HG03378 (cell line): ENCODE measurements at regions not wholly inside any gene's neighbourhood (a gene's known extent, or its start where the extent isn't known, plus 50 kb on each side); places are given as distances from the start of the nearest gene placed in this dataset.
"Not testable (repeated sequence)": the region's sequence is repeated elsewhere in the genome, so short reads cannot be mapped to it uniquely, and the experiment has no call there.

Source experiments
- ATAC-seq: cut with Tn5 transposase; IDR thresholded peaks from one replicate; pipeline ENCODE4 v1.9.1; 2021; ENCODE audit warnings: mild to moderate bottlenecking, moderate library complexity; ENCODE audit not compliant: unreplicated experiment

- no peak for ATAC-seq
Observed at GRCh38 chr4:117135634-117136354, 50.4 kb upstream of the TRAM1L1 start.

- ATAC-seq: no peak
Observed at GRCh38 chr4:117137145-117137544, 51.8 kb upstream of the TRAM1L1 start.

GRCh38 chr4:117138732-117139131 is 53.4 kb upstream of the TRAM1L1 start:
- not testable (repeated sequence) for ATAC-seq

- ATAC-seq: no peak
Observed at GRCh38 chr4:117154251-117154650, 68.9 kb upstream of the TRAM1L1 start.

- ATAC-seq: no peak
Observed at GRCh38 chr4:117156806-117157205, 71.4 kb upstream of the TRAM1L1 start.

GRCh38 chr4:117157360-117157759 is 72.0 kb upstream of the TRAM1L1 start:
- no peak for ATAC-seq

- ATAC-seq: no peak
Observed at GRCh38 chr4:117162976-117163375, 77.6 kb upstream of the TRAM1L1 start.

GRCh38 chr4:117164338-117164737 is 79.0 kb upstream of the TRAM1L1 start:
- peak; percentile 49 for ATAC-seq

- not testable (repeated sequence) for ATAC-seq
Observed at GRCh38 chr4:117175369-117175768, 90.0 kb upstream of the TRAM1L1 start.

GRCh38 chr4:117203231-117203630 is 117.9 kb upstream of the TRAM1L1 start:
- ATAC-seq: no peak

GRCh38 chr4:117210551-117210950 is 125.2 kb upstream of the TRAM1L1 start:
- no peak for ATAC-seq

- ATAC-seq: no peak
Observed at GRCh38 chr4:117224256-117224655, 138.9 kb upstream of the TRAM1L1 start.

GRCh38 chr4:117225471-117225870 is 140.1 kb upstream of the TRAM1L1 start:
- no peak for ATAC-seq

- ATAC-seq: no peak
Observed at GRCh38 chr4:117227925-117228324, 142.5 kb upstream of the TRAM1L1 start.

- ATAC-seq: no peak
Observed at GRCh38 chr4:117239434-117239833, 154.1 kb upstream of the TRAM1L1 start.

- peak; percentile 98 for ATAC-seq
Observed at GRCh38 chr4:117249333-117249732, 164.0 kb upstream of the TRAM1L1 start.

GRCh38 chr4:117264072-117264471 is 178.7 kb upstream of the TRAM1L1 start:
- ATAC-seq: no peak

- ATAC-seq: no peak
Observed at GRCh38 chr4:117267317-117267716, 181.9 kb upstream of the TRAM1L1 start.

GRCh38 chr4:117284736-117285135 is 199.4 kb upstream of the TRAM1L1 start:
- no peak for ATAC-seq

GRCh38 chr4:117293784-117294183 is 208.4 kb upstream of the TRAM1L1 start:
- no peak for ATAC-seq

- ATAC-seq: no peak
Observed at GRCh38 chr4:117302226-117302625, 216.8 kb upstream of the TRAM1L1 start.

GRCh38 chr4:117311215-117311614 is 225.8 kb upstream of the TRAM1L1 start:
- ATAC-seq: no peak

- no peak for ATAC-seq
Observed at GRCh38 chr4:117311989-117312388, 226.6 kb upstream of the TRAM1L1 start.
